ENCODE measurements at regions not wholly inside any gene's neighbourhood (a gene's known extent, or its start where the extent isn't known, plus 50 kb on each side); places are given as distances from the start of the nearest gene placed in this dataset.
"Not testable (repeated sequence)": the region's sequence is repeated elsewhere in the genome, so short reads cannot be mapped to it uniquely, and the experiment has no call there.

GRCh38 chr2:163964278-163964677, 228.5 kb upstream of the FIGN start:
- not testable (repeated sequence) for TF ChIP-seq POLR2A (IDR thresholded peaks at IDR 0.05; ENCODE audit: low read length); GATA1 (IDR thresholded peaks at IDR 0.05; ENCODE audit: low read depth, low read length)

Measured in erythroblast (primary cell).